Neural cell (in vitro differentiated cells): ENCODE measurements at regions not wholly inside any gene's neighbourhood (a gene's known extent, or its start where the extent isn't known, plus 50 kb on each side); places are given as distances from the start of the nearest gene placed in this dataset.

Experiments
- H2AFZ ChIP-seq: fragments of 200-600, 300-800 bp; sonication (generic), shearing (Covaris generic); 2 replicates; pipeline ENCODE4 v1.6.0; 2014; ENCODE audit warnings: low read depth, mild to moderate bottlenecking, antibody characterized with exemption, low read length, moderate library complexity
- H3F3A ChIP-seq: fragments of 200-600 bp; shearing (Covaris generic); 2 replicates; pipeline ENCODE4 v1.6.1; 2016; ENCODE audit warnings: mild to moderate bottlenecking, moderate library complexity, mixed read lengths, antibody characterized with exemption, low read length; ENCODE audit not compliant: insufficient read depth, poor library complexity, severe bottlenecking
- H3K27ac ChIP-seq: fragments of 200-600, 300-800 bp; sonication (generic), shearing (Covaris generic); 2 replicates; pipeline ENCODE4 v1.5.1; 2014; ENCODE audit warnings: mild to moderate bottlenecking, low read length, moderate library complexity
- H3K27me3 ChIP-seq: fragments of 300-800, 200-600 bp; sonication (generic), shearing (Covaris generic); 2 replicates; pipeline ENCODE4 v1.6.0; 2014; ENCODE audit warnings: mild to moderate bottlenecking, low read depth, low read length, moderate library complexity; ENCODE audit not compliant: insufficient read depth
- H3K36me3 ChIP-seq: fragments of 300-800, 200-600 bp; sonication (generic), shearing (Covaris generic); 2 replicates; pipeline ENCODE4 v1.5.1; 2014; ENCODE audit warnings: mild to moderate bottlenecking, antibody characterized with exemption, low read length, moderate library complexity; ENCODE audit not compliant: insufficient read depth
- H3K4me2 ChIP-seq: fragments of 300-800, 200-600 bp; sonication (generic), shearing (Covaris generic); 2 replicates; pipeline ENCODE4 v1.6.0; 2014; ENCODE audit warnings: mild to moderate bottlenecking, low read length
- H3K4me3 ChIP-seq: fragments of 300-800, 200-600 bp; sonication (generic), shearing (Covaris generic); 2 replicates; pipeline ENCODE4 v1.5.1; 2014; ENCODE audit warnings: mild to moderate bottlenecking, low read length, moderate library complexity
- H3K79me2 ChIP-seq: fragments of 200-600 bp; shearing (Covaris generic); replicated peaks from 2 replicates; pipeline ENCODE4 v1.6.0; 2014; ENCODE audit warnings: mild to moderate bottlenecking, low read length, moderate library complexity; ENCODE audit not compliant: insufficient read depth
- H3K9ac ChIP-seq: fragments of 300-800, 200-600 bp; sonication (generic), shearing (Covaris generic); 2 replicates; pipeline ENCODE4 v1.6.1; 2016; ENCODE audit warnings: mild to moderate bottlenecking, low read length, mixed read lengths
- H3K9me2 ChIP-seq: fragments of 200-600 bp; shearing (Covaris generic); 2 replicates; pipeline ENCODE4 v1.6.1; 2016; ENCODE audit warnings: mild to moderate bottlenecking, low read length, mixed read lengths; ENCODE audit not compliant: insufficient read depth
- H3K9me3 ChIP-seq: fragments of 200-600, 300-800 bp; sonication (generic), shearing (Covaris generic); 2 replicates; pipeline ENCODE4 v1.6.1; 2016; ENCODE audit warnings: mild to moderate bottlenecking, mixed run types, low read length, moderate library complexity, mixed read lengths
- H4K20me1 ChIP-seq: fragments of 200-600 bp; shearing (Covaris generic); 2 replicates; pipeline ENCODE4 v1.6.1; 2016; ENCODE audit warnings: mild to moderate bottlenecking, mixed run types; ENCODE audit not compliant: insufficient read depth
- CTCF ChIP-seq: fragments of 450-650 bp; IDR thresholded peaks from 2 replicates; pipeline ENCODE4 v1.5.1; 2014; ENCODE audit warnings: antibody characterized with exemption, mild to moderate bottlenecking, moderate library complexity; ENCODE audit not compliant: poor library complexity, severe bottlenecking
- EP300 ChIP-seq: fragments of 450-650 bp; conservative IDR thresholded peaks from 2 replicates; pipeline ENCODE4 v1.6.1; 2014; ENCODE audit warnings: antibody characterized with exemption, mild to moderate bottlenecking, moderate library complexity; ENCODE audit not compliant: poor library complexity, severe bottlenecking
- EZH2 ChIP-seq: fragments of 200-600, 300-800 bp; shearing (Covaris generic), sonication (generic); IDR thresholded peaks from 2 replicates; pipeline ENCODE4 v1.6.1; 2014; ENCODE audit warnings: antibody characterized with exemption, low read length, borderline replicate concordance, mild to moderate bottlenecking; ENCODE audit not compliant: insufficient read depth, poor library complexity, severe bottlenecking
- MXI1 ChIP-seq: fragments of 450-650 bp; conservative IDR thresholded peaks from 2 replicates; pipeline ENCODE4 v1.6.1; 2014; ENCODE audit warnings: antibody characterized with exemption, mild to moderate bottlenecking; ENCODE audit not compliant: poor library complexity, severe bottlenecking
- POLR2AphosphoS5 ChIP-seq: IDR thresholded peaks from 2 replicates; pipeline ENCODE4 v1.6.1; 2012
- RAD21 ChIP-seq: fragments of 450-650 bp; conservative IDR thresholded peaks from 2 replicates; pipeline ENCODE4 v1.6.1; 2014; ENCODE audit warnings: antibody characterized with exemption, mild to moderate bottlenecking, moderate library complexity
- REST ChIP-seq: IDR thresholded peaks from 2 replicates; pipeline ENCODE4 v1.6.1; 2012; ENCODE audit warnings: borderline replicate concordance
- SMC3 ChIP-seq: fragments of 450-650 bp; conservative IDR thresholded peaks from 2 replicates; pipeline ENCODE4 v1.6.1; 2014; ENCODE audit warnings: antibody characterized with exemption, mild to moderate bottlenecking, moderate library complexity; ENCODE audit not compliant: poor library complexity
- TAF1 ChIP-seq: IDR thresholded peaks from 2 replicates; pipeline ENCODE4 v1.6.1; 2012; ENCODE audit warnings: low read depth

- H3K9me3 ChIP-seq, result no peaks in the 10 kb centered on the region
- H3F3A ChIP-seq, result no peaks in the 10 kb centered on the region
- H3K4me3 ChIP-seq, result no peak overlapping the region
- no peaks in the 10 kb centered on the region for H3K36me3 ChIP-seq
- no peak for TF ChIP-seq EP300
- no peak for TF ChIP-seq RAD21
- TF ChIP-seq CTCF, result no peak
- TF ChIP-seq TAF1, result no peak
- TF ChIP-seq MXI1, result no peak
- TF ChIP-seq SMC3, result no peak
- no peak for TF ChIP-seq POLR2AphosphoS5
- no peak for TF ChIP-seq EZH2
- no peak for TF ChIP-seq REST
- H3K9me2 ChIP-seq, result no peaks in the 10 kb centered on the region
- H4K20me1 ChIP-seq, result no peaks in the 10 kb centered on the region
- no peak overlapping the region for H2AFZ ChIP-seq
- no peaks in the 10 kb centered on the region for H3K27me3 ChIP-seq
- no peaks in the 10 kb centered on the region for H3K79me2 ChIP-seq
- H3K9ac ChIP-seq, result no peak overlapping the region
- no peak overlapping the region for H3K4me2 ChIP-seq
- no peak overlapping the region for H3K27ac ChIP-seq
Observed at GRCh38 chr12:91397866-91398532, 215.4 kb upstream of the DCN start.

- Histone ChIP-seq H3K4me3 (no peak overlapping the region), H3K4me2 (no peak overlapping the region), H3K27ac (no peak overlapping the region), H3K9me3 (no peaks in the 10 kb centered on the region), H3K79me2 (no peaks in the 10 kb centered on the region), H4K20me1 (no peaks in the 10 kb centered on the region), H3K27me3 (no peaks in the 10 kb centered on the region), H2AFZ (no peak overlapping the region), H3K36me3 (no peaks in the 10 kb centered on the region), H3K9me2 (no peaks in the 10 kb centered on the region), H3K9ac (no peak overlapping the region), H3F3A (no peaks in the 10 kb centered on the region)
- no peak for TF ChIP-seq RAD21
- no peak for TF ChIP-seq POLR2AphosphoS5
- no peak for TF ChIP-seq EP300
- TF ChIP-seq CTCF, result no peak
- no peak for TF ChIP-seq EZH2
- no peak for TF ChIP-seq TAF1
- no peak for TF ChIP-seq SMC3
- TF ChIP-seq REST, result no peak
- TF ChIP-seq MXI1, result no peak
Observed at GRCh38 chr12:91396293-91396692, 213.7 kb upstream of the DCN start.
